HG03354 (cell line): ENCODE measurements at regions not wholly inside any gene's neighbourhood (a gene's known extent, or its start where the extent isn't known, plus 50 kb on each side); places are given as distances from the start of the nearest gene placed in this dataset.

Experiments used
- ATAC-seq: cut with Tn5 transposase; IDR thresholded peaks from one replicate; pipeline ENCODE4 v1.9.1; 2021; ENCODE audit warnings: mild to moderate bottlenecking; ENCODE audit not compliant: unreplicated experiment, poor library complexity, severe bottlenecking

GRCh38 chrX:110871839-110872238 is 76.2 kb upstream of the CHRDL1 start:
- no peak for ATAC-seq

- no peak for ATAC-seq
These were observed 70.8 kb upstream of the CHRDL1 start for GRCh38 chrX:110866421-110866820.

DNA sequence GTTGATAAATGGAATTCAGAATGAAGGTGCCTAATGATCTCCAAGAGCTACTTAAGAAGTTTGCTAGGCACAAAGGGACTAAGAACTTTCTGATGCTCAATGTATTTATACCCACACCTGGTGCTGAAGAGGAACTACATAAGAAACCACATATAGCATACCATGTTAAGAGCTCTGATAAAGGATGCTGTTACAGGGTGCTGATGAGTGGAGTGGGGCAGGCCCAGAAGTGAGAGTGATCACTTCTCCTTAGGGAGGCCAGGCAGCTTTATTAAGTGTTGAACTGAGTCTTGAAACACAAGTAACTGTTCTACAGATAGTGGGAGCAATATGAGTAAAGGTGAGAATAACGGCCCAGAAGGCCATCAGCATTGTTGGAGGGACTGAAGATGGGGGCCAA is 68.3 kb upstream of the CHRDL1 start:
- ATAC-seq, result no peak

DNA sequence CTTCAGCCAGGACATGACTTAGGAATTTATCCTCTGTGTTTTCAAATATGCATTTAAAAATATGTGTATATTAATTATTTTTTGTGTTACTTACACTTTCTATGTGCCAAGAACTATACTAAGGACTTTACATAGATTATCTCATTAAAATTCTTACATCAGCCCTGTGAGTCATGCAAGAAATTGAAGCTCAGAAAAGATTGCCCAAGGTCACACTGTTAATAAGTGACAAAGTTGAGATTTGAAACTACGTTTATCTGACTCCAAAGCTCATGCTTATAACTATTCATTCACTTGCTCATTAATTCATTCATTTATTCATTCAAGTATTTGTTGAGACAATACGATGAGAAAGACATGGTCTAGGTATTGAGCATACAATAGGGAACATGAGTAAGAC is 62.9 kb upstream of the CHRDL1 start:
- no peak for ATAC-seq

DNA sequence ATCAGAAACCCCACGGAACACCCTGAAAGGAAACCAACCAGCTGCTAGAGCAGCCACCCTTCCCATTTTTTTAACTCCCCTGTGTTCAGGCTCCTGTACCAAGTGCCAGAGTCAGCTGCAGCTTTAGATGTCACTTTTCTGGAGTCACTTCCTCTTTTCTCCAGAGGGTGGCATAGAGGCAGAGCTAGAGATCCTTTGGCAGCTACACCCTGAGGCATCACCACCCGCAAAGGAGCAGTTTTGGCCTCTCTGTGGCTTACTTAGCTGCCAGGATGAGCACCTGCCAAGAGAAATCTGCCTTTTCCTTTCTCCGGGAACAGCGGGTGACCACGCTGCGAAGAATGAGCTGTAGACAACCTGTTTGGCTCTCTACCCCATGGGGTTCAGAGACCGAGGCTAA is 58.0 kb upstream of the CHRDL1 start:
- no peak for ATAC-seq

DNA sequence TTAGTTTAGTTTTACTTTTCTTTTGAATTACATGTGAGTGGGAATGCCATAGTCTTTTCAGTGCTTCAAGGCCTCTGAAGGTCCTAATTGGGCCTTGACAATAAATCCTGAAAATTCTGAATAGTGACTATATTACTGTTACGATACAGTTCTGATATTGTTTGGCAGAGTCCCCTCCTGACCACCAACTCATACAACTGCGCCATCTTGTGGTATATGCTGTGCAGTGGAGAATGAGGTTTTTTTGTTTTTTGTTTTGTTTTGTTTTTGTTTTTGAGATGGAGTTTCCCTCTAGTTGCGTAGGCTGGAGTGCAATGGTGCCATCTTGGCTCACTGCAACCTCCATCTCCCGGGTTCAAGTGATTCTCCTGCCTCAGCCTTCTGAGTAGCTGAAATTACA is 56.6 kb upstream of the CHRDL1 start:
- ATAC-seq, result peak; percentile 51

GRCh38 chrX:110851780-110852179 is 56.2 kb upstream of the CHRDL1 start:
- ATAC-seq, result peak; percentile 62

- ATAC-seq, result peak; percentile 68
These were observed 51.7 kb upstream of the CHRDL1 start for GRCh38 chrX:110847334-110847733.

DNA sequence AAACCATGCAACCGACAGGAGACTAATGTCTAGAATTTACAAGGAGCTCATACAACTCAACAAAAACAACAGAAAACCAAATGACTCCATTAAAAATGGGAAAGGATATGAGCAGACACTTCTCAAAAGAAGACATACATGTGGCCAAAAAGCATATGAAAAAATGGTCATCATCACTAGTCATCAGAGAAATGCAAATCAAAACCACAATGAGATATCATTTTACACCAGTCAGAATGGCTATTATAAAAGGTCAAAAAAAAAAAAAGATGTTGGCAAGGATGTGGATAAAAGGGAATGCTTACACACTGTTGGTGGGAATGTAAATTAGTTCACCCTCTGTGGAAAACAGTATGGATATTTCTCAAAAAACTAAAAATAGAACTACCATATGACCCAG is 50.5 kb upstream of the CHRDL1 start:
- no peak for ATAC-seq
